Fibroblast of skin of back (primary cell): ENCODE measurements at regions not wholly inside any gene's neighbourhood (a gene's known extent, or its start where the extent isn't known, plus 50 kb on each side); places are given as distances from the start of the nearest gene placed in this dataset.

Experiments used
- DNase-seq: peaks from one replicate; pipeline ENCODE4 v3.0.0-alpha.2; 2013

- DNase-seq, result no peak
Measured at GRCh38 chr5:110085826-110086225, 396.1 kb downstream of the MAN2A1 start.

- DNase-seq, result peak; percentile 84
Measured at GRCh38 chr5:110086658-110087388, 397.1 kb downstream of the MAN2A1 start.

GRCh38 chr5:110087829-110088228, 398.1 kb downstream of the MAN2A1 start:
- no peak for DNase-seq

- DNase-seq, result no peak
Measured at GRCh38 chr5:110088676-110089436, 399.1 kb downstream of the MAN2A1 start.

- DNase-seq, result no peak
Measured at GRCh38 chr5:110092955-110093785, 403.4 kb downstream of the MAN2A1 start.

- DNase-seq, result no peak
Measured at GRCh38 chr5:110094109-110094508, 404.4 kb downstream of the MAN2A1 start.

- DNase-seq, result no peak
Measured at GRCh38 chr5:110094548-110094947, 404.8 kb downstream of the MAN2A1 start.

GRCh38 chr5:110096419-110096818, 406.7 kb downstream of the MAN2A1 start:
- no peak for DNase-seq

GRCh38 chr5:110099572-110099971, 409.8 kb downstream of the MAN2A1 start:
- peak; percentile 9 for DNase-seq

- no peak for DNase-seq
Measured at GRCh38 chr5:110103081-110103480, 413.4 kb downstream of the MAN2A1 start.

GRCh38 chr5:110104060-110104725, 414.5 kb downstream of the MAN2A1 start:
- DNase-seq, result no peak

GRCh38 chr5:110104726-110105669, 415.3 kb downstream of the MAN2A1 start:
- DNase-seq, result no peak

- DNase-seq, result no peak
Measured at GRCh38 chr5:110105692-110106091, 416.0 kb downstream of the MAN2A1 start.

- DNase-seq, result no peak
Measured at GRCh38 chr5:110106750-110107149, 417.0 kb downstream of the MAN2A1 start.

GRCh38 chr5:110108520-110108919, 418.8 kb downstream of the MAN2A1 start:
- DNase-seq, result no peak

GRCh38 chr5:110109667-110110066, 419.9 kb downstream of the MAN2A1 start:
- no peak for DNase-seq

- no peak for DNase-seq
Measured at GRCh38 chr5:110112348-110112747, 422.6 kb downstream of the MAN2A1 start.

GRCh38 chr5:110115503-110115902, 425.8 kb downstream of the MAN2A1 start:
- no peak for DNase-seq

GRCh38 chr5:110116539-110116938, 426.8 kb downstream of the MAN2A1 start:
- no peak for DNase-seq

GRCh38 chr5:110134963-110135935, 445.5 kb downstream of the MAN2A1 start:
- DNase-seq, result no peak
